ENCODE measurements at regions not wholly inside any gene's neighbourhood (a gene's known extent, or its start where the extent isn't known, plus 50 kb on each side); places are given as distances from the start of the nearest gene placed in this dataset.

- no peak for DNase-seq
Measured at GRCh38 chr10:65843203-65843602, 1082.6 kb upstream of the LRRTM3 start.

GRCh38 chr10:65845916-65846315, 1079.9 kb upstream of the LRRTM3 start:
- no peak for DNase-seq

- DNase-seq, result no peak
Measured at GRCh38 chr10:65846541-65846940, 1079.3 kb upstream of the LRRTM3 start.

GRCh38 chr10:65846949-65847348, 1078.9 kb upstream of the LRRTM3 start:
- DNase-seq, result no peak

- no peak for DNase-seq
Measured at GRCh38 chr10:65847436-65848230, 1078.2 kb upstream of the LRRTM3 start.

DNA sequence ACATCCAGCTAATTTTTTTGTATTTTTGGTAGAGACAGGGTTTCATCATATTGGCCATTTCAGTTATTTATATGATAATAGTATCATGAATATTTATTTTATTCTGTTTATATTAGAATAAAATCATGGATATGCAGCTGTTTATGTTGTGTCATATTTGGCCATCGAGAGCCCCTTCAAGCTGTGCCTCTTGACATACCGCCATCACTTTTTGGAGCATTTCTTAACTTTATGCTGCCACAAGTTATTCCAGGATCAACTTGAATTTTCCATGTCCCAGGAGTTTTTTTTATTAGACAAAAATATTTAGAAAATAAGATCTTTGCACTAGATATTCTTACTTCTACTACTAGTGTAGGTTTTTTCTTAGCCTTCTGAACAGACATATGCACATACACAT, 1067.0 kb upstream of the LRRTM3 start:
- no peak for DNase-seq

DNA sequence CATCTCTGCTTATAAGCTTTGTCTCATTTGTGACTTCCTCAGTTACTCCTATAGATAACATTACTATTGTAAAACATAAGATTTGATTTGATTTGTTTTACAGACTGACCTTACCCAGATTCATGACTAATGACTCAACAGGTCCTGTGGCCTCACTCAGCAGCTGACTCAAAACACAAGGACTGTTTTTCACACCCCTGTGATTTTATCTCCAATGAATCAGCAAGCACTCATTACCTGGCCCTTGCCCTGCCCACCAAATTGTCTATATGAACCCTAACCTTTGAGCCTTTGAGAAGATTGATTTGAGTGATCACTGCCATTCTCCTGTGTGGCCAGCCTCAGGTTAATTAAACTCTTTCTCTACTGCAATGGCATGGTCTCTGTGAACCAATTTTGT, 1064.6 kb upstream of the LRRTM3 start:
- no peak for DNase-seq
